ENCODE measurements at regions not wholly inside any gene's neighbourhood (a gene's known extent, or its start where the extent isn't known, plus 50 kb on each side); places are given as distances from the start of the nearest gene placed in this dataset.

DNA sequence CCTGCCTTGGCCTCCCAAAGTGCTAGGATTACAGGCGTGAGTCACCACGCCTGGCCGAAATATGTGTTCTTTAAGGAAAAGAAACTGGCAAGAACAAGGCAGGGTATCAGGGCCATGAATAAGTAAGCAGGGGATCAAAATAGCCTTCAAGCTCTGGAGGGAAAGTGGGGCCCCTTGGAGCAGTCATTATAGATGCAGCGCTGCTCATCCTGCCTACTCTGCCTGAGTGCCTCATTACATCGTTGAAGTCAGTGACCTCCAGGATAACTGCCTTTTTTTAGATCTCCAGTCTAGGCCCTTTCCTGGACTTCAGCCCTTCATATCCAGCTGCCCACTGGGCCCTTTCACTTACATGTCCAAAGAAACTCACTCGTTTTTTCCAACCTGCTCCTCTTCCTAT lies 69.8 kb upstream of the PPM1B start:
- TF ChIP-seq, protein P1, sequence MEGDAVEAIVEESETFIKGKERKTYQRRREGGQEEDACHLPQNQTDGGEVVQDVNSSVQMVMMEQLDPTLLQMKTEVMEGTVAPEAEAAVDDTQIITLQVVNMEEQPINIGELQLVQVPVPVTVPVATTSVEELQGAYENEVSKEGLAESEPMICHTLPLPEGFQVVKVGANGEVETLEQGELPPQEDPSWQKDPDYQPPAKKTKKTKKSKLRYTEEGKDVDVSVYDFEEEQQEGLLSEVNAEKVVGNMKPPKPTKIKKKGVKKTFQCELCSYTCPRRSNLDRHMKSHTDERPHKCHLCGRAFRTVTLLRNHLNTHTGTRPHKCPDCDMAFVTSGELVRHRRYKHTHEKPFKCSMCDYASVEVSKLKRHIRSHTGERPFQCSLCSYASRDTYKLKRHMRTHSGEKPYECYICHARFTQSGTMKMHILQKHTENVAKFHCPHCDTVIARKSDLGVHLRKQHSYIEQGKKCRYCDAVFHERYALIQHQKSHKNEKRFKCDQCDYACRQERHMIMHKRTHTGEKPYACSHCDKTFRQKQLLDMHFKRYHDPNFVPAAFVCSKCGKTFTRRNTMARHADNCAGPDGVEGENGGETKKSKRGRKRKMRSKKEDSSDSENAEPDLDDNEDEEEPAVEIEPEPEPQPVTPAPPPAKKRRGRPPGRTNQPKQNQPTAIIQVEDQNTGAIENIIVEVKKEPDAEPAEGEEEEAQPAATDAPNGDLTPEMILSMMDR (conservative IDR thresholded peaks at IDR 0.05), result no peak
- Mint-ChIP-seq H3K9me3 (peaks cover 4% of the 10 kb centered on the region), H3K27ac (ENCODE audit: unreplicated experiment) (no peak overlapping the region), H3K4me3 (no peak overlapping the region), H3K27me3 (ENCODE audit: low read depth) (no peaks in the 10 kb centered on the region), H3K4me1 (peaks cover 4% of the 10 kb centered on the region), H3K36me3 (ENCODE audit: low read depth) (no peaks in the 10 kb centered on the region)
- no peak for DNase-seq (ENCODE audit: low read depth, low spot score)

DNA sequence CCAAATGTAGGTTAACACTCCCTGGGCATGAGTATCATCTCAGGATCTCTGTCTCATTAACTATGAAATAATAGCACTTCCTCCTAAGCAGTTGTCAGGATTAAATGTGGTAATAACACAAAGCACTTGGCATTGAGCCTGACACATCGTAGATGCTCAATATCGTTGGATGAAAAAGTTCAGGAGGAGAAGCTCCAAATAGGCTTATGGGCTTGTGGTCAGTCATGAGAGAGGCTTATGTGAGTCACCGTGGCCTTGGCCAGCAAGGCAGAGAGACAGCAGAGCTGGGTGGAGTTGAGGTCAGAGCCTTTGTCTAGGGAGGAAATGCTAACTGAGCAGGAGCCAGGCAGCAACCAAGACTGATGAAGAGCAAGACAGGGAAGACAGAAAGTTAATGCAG lies 68.3 kb upstream of the PPM1B start:
- Mint-ChIP-seq H3K27me3 (ENCODE audit: low read depth) (no peaks in the 10 kb centered on the region), H3K4me1 (peaks cover 4% of the 10 kb centered on the region), H3K9me3 (peaks cover 4% of the 10 kb centered on the region), H3K27ac (ENCODE audit: unreplicated experiment) (no peak overlapping the region), H3K4me3 (no peak overlapping the region), H3K36me3 (ENCODE audit: low read depth) (no peaks in the 10 kb centered on the region)
- TF ChIP-seq, protein P1 (conservative IDR thresholded peaks at IDR 0.05), result no peak
- no peak for DNase-seq (ENCODE audit: low read depth, low spot score)

DNA sequence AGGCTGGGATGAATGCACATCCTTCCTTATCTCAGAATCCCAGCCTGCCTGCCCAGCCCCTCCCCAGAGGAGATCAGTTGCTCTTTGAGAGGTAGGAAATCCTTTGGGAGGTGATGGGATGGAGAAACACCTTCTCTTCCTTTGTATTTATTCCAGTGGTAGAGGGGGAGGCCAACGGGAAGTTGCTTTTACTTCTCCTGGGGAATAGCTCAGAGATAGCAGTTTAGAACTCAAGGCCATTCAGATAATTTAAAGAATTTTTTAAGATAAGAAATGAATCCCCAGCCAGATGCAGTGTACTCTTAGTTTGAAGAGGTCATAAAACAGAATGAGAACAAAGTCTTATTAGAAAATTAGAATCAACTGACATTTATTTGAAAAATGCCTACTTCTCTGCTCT lies 67.4 kb upstream of the PPM1B start:
- no peak for DNase-seq (ENCODE audit: low read depth, low spot score)
- H3K36me3 Mint-ChIP-seq (ENCODE audit: low read depth), result no peaks in the 10 kb centered on the region
- H3K4me3 Mint-ChIP-seq, result no peak overlapping the region
- peaks cover 4% of the 10 kb centered on the region for H3K4me1 Mint-ChIP-seq
- peaks cover 4% of the 10 kb centered on the region for H3K9me3 Mint-ChIP-seq
- H3K27me3 Mint-ChIP-seq (ENCODE audit: low read depth), result no peaks in the 10 kb centered on the region
- TF ChIP-seq, protein P1 (conservative IDR thresholded peaks at IDR 0.05), result no peak
- H3K27ac Mint-ChIP-seq (ENCODE audit: unreplicated experiment), result no peak overlapping the region

DNA sequence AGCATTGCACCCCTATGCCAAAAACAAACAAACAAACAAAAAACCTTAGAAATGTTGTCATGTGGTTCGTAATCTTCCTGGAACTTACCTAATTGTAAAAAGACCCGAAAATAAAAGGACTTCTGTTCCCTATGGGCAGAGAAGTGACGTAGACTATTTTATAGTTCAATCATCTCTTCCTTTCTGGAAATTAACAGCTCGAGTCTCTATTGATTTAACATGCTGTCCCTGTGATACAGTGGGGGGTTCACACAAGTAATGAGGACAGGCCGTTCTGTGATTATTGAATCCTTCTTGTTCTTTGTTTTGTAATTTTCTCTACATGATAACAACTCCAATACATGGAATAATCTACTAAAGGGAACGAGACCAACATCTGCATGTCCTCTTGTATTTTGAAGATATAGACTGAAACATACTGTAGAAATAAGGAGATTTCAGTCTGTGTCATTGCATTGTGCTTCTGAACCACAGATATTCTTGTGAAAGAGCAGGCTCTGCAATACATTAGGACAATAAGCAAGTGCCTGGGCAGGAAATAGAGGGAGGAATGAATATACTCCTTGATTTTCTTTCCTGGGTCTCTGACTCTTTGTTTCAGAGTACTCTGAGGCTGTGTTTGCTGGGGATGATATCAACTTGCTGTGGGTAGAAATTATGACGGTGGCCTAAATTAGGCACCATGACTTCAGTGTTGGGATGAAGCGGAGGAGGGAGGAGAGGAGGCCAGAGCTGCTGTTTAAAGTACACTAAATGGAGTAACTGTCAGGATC lies 65.7 kb upstream of the PPM1B start:
- DNase-seq (ENCODE audit: low read depth, low spot score), result no peak
- no peaks in the 10 kb centered on the region for H3K27me3 Mint-ChIP-seq (ENCODE audit: low read depth)
- no peak overlapping the region for H3K4me3 Mint-ChIP-seq
- TF ChIP-seq, protein P1 (conservative IDR thresholded peaks at IDR 0.05), result no peak
- peaks cover 4% of the 10 kb centered on the region for H3K9me3 Mint-ChIP-seq
- H3K27ac Mint-ChIP-seq (ENCODE audit: unreplicated experiment), result no peak overlapping the region
- no peaks in the 10 kb centered on the region for H3K36me3 Mint-ChIP-seq (ENCODE audit: low read depth)
- peaks cover 4% of the 10 kb centered on the region for H3K4me1 Mint-ChIP-seq

DNA sequence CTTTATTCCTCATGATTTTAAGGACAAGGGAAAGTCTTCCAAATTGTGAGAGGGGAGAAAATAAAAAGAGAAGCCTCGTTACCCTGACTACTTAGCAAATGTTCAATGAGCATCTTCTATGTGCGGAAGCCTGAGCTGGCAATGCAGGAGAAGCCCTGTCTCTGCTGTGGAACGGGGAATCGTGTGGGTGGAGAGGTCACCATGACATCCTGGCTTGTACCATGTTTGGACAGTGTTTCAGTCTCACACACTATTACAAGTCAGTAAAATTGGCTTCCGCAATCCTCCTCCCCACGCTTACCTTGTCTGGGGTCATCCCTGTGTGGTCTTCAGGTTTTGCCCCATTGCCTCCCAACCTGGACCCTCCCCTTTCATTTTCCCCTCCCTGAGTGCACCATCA lies 65.0 kb upstream of the PPM1B start:
- Mint-ChIP-seq H3K27me3 (ENCODE audit: low read depth) (no peaks in the 10 kb centered on the region), H3K9me3 (peaks cover 4% of the 10 kb centered on the region), H3K36me3 (ENCODE audit: low read depth) (no peaks in the 10 kb centered on the region), H3K4me1 (peaks cover 4% of the 10 kb centered on the region), H3K4me3 (no peak overlapping the region), H3K27ac (ENCODE audit: unreplicated experiment) (no peak overlapping the region)
- DNase-seq (ENCODE audit: low read depth, low spot score), result no peak
- TF ChIP-seq, protein P1 (conservative IDR thresholded peaks at IDR 0.05), result no peak

Data from neural crest cell (in vitro differentiated cells).